SK-N-SH treated with all-trans-retinoic acid at 6 μM for 48 hours (cell line): ENCODE measurements at regions not wholly inside any gene's neighbourhood (a gene's known extent, or its start where the extent isn't known, plus 50 kb on each side); places are given as distances from the start of the nearest gene placed in this dataset.

ENCODE experiments used
- ATAC-seq: fragments of 200-7000 bp; cut with Tn5 transposase; 3 replicates; pipeline ENCODE4 v1.9.1; 2020; ENCODE audit warnings: mild to moderate bottlenecking, moderate library complexity
- ARNTL ChIP-seq: fragments of 450-650 bp; formaldehyde crosslinking; IDR thresholded peaks from 2 replicates; pipeline ENCODE4 v1.5.0; 2020; ENCODE audit warnings: low read depth, mild to moderate bottlenecking, moderate library complexity, borderline replicate concordance
- CSDC2 ChIP-seq: fragments of 250-450 bp; sonication (Bioruptor Pico); IDR thresholded peaks from 2 replicates; pipeline ENCODE4 v1.5.0; 2020; ENCODE audit warnings: mild to moderate bottlenecking, moderate library complexity
- ESRRG ChIP-seq: fragments of 250-450 bp; sonication (Bioruptor Pico); IDR thresholded peaks from 2 replicates; pipeline ENCODE4 v1.6.1; 2021; ENCODE audit warnings: mild to moderate bottlenecking
- GLIS3 ChIP-seq: fragments of 250-450 bp; sonication (Bioruptor Pico); IDR thresholded peaks from 2 replicates; pipeline ENCODE4 v1.5.0; 2020; ENCODE audit warnings: mild to moderate bottlenecking, moderate library complexity
- OSR1 ChIP-seq: fragments of 250-450 bp; sonication (Bioruptor Pico); IDR thresholded peaks from 2 replicates; pipeline ENCODE4 v1.8.0; 2022; ENCODE audit warnings: moderate library complexity, mild to moderate bottlenecking, inconsistent platforms
- PPARA ChIP-seq: fragments of 250-450 bp; sonication (Bioruptor Pico); IDR thresholded peaks from 2 replicates; pipeline ENCODE4 v1.5.0; 2020; ENCODE audit warnings: mild to moderate bottlenecking, borderline replicate concordance
- RARB ChIP-seq: fragments of 250-450 bp; sonication (Bioruptor Pico); IDR thresholded peaks from 2 replicates; pipeline ENCODE4 v1.8.0; 2021; ENCODE audit warnings: mild to moderate bottlenecking, moderate library complexity
- SNAI2 ChIP-seq: fragments of 250-450 bp; sonication (Bioruptor Pico); IDR thresholded peaks from 2 replicates; pipeline ENCODE4 v1.5.0; 2020; ENCODE audit warnings: mild to moderate bottlenecking, moderate library complexity
- TOX ChIP-seq: fragments of 250-450 bp; sonication (Bioruptor Pico); IDR thresholded peaks from 2 replicates; pipeline ENCODE4 v1.8.0; 2021; ENCODE audit warnings: mild to moderate bottlenecking, moderate library complexity, borderline replicate concordance
- ZC3H10 ChIP-seq: fragments of 250-450 bp; sonication (Bioruptor Pico); IDR thresholded peaks from 2 replicates; pipeline ENCODE4 v1.5.1; 2021; ENCODE audit warnings: mild to moderate bottlenecking, moderate library complexity
- ZFP3 ChIP-seq: fragments of 250-450 bp; sonication (Bioruptor Pico); IDR thresholded peaks from 2 replicates; pipeline ENCODE4 v1.5.0; 2020; ENCODE audit warnings: mild to moderate bottlenecking, moderate library complexity
- ZFP30 ChIP-seq: fragments of 450-650 bp; formaldehyde crosslinking; IDR thresholded peaks from 2 replicates; pipeline ENCODE4 v1.5.0; 2022; ENCODE audit warnings: mild to moderate bottlenecking, moderate library complexity
- ZNF565 ChIP-seq: fragments of 450-650 bp; formaldehyde crosslinking; conservative IDR thresholded peaks from 2 replicates; pipeline ENCODE4 v1.5.0; 2020; ENCODE audit warnings: low read depth, mild to moderate bottlenecking, moderate library complexity
- ZNF70 ChIP-seq: fragments of 450-650 bp; formaldehyde crosslinking; IDR thresholded peaks from 2 replicates; pipeline ENCODE4 v1.5.0; 2020; ENCODE audit warnings: mild to moderate bottlenecking, moderate library complexity
- ZNF8 ChIP-seq: fragments of 450-650 bp; formaldehyde crosslinking; IDR thresholded peaks from 2 replicates; pipeline ENCODE4 v1.5.0; 2020; ENCODE audit warnings: mild to moderate bottlenecking, moderate library complexity
- TF ChIP-seq, protein P1 (sequence below): fragments of 250-450 bp; sonication (Bioruptor Pico); IDR thresholded peaks from 2 replicates; pipeline ENCODE4 v1.5.1; 2021; ENCODE audit warnings: mild to moderate bottlenecking, moderate library complexity
- TF ChIP-seq, protein P2 (sequence below): fragments of 250-450 bp; sonication (Bioruptor Pico); IDR thresholded peaks from 2 replicates; pipeline ENCODE4 v1.8.0; 2020; ENCODE audit warnings: mild to moderate bottlenecking, moderate library complexity, borderline replicate concordance
- TF ChIP-seq, protein P3 (sequence below): fragments of 250-450 bp; sonication (Bioruptor Pico); IDR thresholded peaks from 2 replicates; pipeline ENCODE4 v1.5.0; 2020; ENCODE audit warnings: mild to moderate bottlenecking, moderate library complexity
- TF ChIP-seq, protein P4 (sequence below): fragments of 250-450 bp; sonication (Bioruptor Pico); IDR thresholded peaks from 2 replicates; pipeline ENCODE4 v1.8.0; 2021; ENCODE audit warnings: low read depth, mild to moderate bottlenecking, moderate library complexity, borderline replicate concordance
- TF ChIP-seq, protein P5 (sequence below): fragments of 250-450 bp; sonication (Bioruptor Pico); IDR thresholded peaks from 2 replicates; pipeline ENCODE4 v1.5.1; 2020; ENCODE audit warnings: low read depth, mild to moderate bottlenecking, moderate library complexity

DNA sequence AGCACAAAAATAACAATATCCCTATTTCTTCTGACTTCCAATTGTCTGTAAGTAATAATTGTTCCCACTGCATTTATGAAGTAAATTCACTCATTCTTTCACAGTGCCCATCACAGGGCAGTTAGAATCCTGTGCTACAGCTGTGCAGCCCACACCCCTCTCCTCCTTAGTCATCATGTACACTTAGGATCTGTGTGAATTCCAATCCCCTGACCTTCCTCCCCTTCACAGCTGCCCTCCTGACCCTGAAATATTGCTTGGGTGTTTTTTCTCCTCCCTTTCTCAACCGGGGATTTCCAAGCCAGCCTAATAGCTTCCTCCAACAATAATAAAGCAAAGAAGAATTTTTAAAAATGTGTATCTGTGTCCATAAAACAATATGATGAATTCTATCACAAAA, 91.5 kb upstream of the BEND6 start:
- TF ChIP-seq TOX (CRISPR knock-in tag) (no peak), ZC3H10 (CRISPR knock-in tag) (no peak), ZFP30 (CRISPR knock-in tag) (no peak), ARNTL (CRISPR knock-in tag) (no peak), ZNF565 (CRISPR knock-in tag) (no peak), RARB (CRISPR knock-in tag) (no peak), CSDC2 (CRISPR knock-in tag) (no peak), OSR1 (CRISPR knock-in tag) (no peak), ZNF70 (CRISPR knock-in tag) (no peak), GLIS3 (CRISPR knock-in tag) (no peak), SNAI2 (no peak), ESRRG (CRISPR knock-in tag) (no peak), PPARA (CRISPR knock-in tag) (no peak), ZNF8 (CRISPR knock-in tag) (no peak), ZFP3 (no peak)
- TF ChIP-seq, protein P1, sequence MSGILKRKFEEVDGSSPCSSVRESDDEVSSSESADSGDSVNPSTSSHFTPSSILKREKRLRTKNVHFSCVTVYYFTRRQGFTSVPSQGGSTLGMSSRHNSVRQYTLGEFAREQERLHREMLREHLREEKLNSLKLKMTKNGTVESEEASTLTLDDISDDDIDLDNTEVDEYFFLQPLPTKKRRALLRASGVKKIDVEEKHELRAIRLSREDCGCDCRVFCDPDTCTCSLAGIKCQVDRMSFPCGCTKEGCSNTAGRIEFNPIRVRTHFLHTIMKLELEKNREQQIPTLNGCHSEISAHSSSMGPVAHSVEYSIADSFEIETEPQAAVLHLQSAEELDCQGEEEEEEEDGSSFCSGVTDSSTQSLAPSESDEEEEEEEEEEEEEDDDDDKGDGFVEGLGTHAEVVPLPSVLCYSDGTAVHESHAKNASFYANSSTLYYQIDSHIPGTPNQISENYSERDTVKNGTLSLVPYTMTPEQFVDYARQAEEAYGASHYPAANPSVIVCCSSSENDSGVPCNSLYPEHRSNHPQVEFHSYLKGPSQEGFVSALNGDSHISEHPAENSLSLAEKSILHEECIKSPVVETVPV (CRISPR knock-in tag), result no peak
- TF ChIP-seq, protein P2, sequence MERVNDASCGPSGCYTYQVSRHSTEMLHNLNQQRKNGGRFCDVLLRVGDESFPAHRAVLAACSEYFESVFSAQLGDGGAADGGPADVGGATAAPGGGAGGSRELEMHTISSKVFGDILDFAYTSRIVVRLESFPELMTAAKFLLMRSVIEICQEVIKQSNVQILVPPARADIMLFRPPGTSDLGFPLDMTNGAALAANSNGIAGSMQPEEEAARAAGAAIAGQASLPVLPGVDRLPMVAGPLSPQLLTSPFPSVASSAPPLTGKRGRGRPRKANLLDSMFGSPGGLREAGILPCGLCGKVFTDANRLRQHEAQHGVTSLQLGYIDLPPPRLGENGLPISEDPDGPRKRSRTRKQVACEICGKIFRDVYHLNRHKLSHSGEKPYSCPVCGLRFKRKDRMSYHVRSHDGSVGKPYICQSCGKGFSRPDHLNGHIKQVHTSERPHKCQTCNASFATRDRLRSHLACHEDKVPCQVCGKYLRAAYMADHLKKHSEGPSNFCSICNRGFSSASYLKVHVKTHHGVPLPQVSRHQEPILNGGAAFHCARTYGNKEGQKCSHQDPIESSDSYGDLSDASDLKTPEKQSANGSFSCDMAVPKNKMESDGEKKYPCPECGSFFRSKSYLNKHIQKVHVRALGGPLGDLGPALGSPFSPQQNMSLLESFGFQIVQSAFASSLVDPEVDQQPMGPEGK (CRISPR knock-in tag), result no peak
- TF ChIP-seq, protein P3, sequence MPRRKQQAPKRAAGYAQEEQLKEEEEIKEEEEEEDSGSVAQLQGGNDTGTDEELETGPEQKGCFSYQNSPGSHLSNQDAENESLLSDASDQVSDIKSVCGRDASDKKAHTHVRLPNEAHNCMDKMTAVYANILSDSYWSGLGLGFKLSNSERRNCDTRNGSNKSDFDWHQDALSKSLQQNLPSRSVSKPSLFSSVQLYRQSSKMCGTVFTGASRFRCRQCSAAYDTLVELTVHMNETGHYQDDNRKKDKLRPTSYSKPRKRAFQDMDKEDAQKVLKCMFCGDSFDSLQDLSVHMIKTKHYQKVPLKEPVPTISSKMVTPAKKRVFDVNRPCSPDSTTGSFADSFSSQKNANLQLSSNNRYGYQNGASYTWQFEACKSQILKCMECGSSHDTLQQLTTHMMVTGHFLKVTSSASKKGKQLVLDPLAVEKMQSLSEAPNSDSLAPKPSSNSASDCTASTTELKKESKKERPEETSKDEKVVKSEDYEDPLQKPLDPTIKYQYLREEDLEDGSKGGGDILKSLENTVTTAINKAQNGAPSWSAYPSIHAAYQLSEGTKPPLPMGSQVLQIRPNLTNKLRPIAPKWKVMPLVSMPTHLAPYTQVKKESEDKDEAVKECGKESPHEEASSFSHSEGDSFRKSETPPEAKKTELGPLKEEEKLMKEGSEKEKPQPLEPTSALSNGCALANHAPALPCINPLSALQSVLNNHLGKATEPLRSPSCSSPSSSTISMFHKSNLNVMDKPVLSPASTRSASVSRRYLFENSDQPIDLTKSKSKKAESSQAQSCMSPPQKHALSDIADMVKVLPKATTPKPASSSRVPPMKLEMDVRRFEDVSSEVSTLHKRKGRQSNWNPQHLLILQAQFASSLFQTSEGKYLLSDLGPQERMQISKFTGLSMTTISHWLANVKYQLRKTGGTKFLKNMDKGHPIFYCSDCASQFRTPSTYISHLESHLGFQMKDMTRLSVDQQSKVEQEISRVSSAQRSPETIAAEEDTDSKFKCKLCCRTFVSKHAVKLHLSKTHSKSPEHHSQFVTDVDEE (CRISPR knock-in tag), result no peak
- TF ChIP-seq, protein P4, sequence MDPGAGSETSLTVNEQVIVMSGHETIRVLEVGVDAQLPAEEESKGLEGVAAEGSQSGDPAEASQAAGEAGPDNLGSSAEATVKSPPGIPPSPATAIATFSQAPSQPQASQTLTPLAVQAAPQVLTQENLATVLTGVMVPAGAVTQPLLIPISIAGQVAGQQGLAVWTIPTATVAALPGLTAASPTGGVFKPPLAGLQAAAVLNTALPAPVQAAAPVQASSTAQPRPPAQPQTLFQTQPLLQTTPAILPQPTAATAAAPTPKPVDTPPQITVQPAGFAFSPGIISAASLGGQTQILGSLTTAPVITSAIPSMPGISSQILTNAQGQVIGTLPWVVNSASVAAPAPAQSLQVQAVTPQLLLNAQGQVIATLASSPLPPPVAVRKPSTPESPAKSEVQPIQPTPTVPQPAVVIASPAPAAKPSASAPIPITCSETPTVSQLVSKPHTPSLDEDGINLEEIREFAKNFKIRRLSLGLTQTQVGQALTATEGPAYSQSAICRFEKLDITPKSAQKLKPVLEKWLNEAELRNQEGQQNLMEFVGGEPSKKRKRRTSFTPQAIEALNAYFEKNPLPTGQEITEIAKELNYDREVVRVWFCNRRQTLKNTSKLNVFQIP (CRISPR knock-in tag), result no peak
- ATAC-seq, result peak; percentile 23; the same call in 2 of the 3 replicates

DNA sequence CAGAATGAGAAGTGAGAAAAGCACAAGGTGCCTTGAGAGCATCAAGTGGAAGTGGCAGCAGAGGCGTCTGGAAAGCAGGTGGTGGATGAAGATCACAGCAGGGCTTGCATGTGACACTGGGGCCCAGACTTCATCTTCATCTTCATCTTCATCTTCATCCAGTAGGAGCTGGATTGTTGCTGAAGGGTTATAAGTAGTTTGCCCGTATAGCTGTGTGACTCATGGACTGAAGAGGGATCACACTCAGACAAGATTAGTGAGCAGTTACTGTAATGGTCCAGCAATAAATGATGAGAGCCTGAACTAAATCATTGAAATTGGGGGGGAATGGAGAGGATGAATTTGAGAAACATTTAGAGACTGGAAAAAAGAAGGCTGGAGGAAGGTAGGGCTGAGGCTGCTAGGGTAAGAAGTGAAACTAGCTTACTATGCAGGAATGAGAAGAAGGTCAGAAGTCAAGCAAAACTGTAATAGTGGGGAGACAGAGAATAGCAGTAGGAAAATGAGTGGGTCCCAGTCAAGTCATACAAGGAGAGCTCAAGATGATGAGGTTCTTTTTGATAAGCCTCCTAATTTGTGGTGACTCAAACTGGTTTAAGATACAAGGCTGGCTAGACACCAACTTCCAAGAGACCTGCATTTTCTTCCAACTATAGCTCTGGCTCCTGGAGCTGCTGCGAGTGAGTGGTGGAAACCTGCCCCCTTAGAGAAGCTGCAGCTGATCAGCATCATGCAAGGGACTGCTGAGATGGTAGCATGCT, 92.3 kb upstream of the BEND6 start:
- ATAC-seq, result peak; percentile 15

More for the DNA sequence above, 92.3 kb upstream of the BEND6 start:
- TF ChIP-seq ZNF565 (CRISPR knock-in tag) (no peak), ESRRG (CRISPR knock-in tag) (no peak), ZC3H10 (CRISPR knock-in tag) (no peak), SNAI2 (no peak), RARB (CRISPR knock-in tag) (no peak), GLIS3 (CRISPR knock-in tag) (no peak), TOX (CRISPR knock-in tag) (no peak), OSR1 (CRISPR knock-in tag) (no peak), PPARA (CRISPR knock-in tag) (no peak), ZFP30 (CRISPR knock-in tag) (no peak)
- TF ChIP-seq, protein P1 (CRISPR knock-in tag), result no peak
- TF ChIP-seq, protein P5, sequence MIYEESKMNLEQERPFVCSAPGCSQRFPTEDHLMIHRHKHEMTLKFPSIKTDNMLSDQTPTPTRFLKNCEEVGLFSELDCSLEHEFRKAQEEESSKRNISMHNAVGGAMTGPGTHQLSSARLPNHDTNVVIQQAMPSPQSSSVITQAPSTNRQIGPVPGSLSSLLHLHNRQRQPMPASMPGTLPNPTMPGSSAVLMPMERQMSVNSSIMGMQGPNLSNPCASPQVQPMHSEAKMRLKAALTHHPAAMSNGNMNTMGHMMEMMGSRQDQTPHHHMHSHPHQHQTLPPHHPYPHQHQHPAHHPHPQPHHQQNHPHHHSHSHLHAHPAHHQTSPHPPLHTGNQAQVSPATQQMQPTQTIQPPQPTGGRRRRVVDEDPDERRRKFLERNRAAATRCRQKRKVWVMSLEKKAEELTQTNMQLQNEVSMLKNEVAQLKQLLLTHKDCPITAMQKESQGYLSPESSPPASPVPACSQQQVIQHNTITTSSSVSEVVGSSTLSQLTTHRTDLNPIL (CRISPR knock-in tag), result no peak
- TF ChIP-seq, protein P2 (CRISPR knock-in tag), result no peak
